BJ (cell line): ENCODE measurements at regions not wholly inside any gene's neighbourhood (a gene's known extent, or its start where the extent isn't known, plus 50 kb on each side); places are given as distances from the start of the nearest gene placed in this dataset.

Experiments used
- CTCF ChIA-PET: fragments of 350-600 bp; formaldehyde crosslinking; extraction: SDS; loops from one replicate; lab custom pipeline; 2021; ENCODE audit warnings: antibody characterized with exemption, inconsistent platforms; lab: Yijun Ruan, JAX
- POLR2A ChIA-PET: fragments of 300-600 bp; sonication (Branson Sonifier 250); formaldehyde crosslinking; extraction: SDS; loops from one replicate; lab custom pipeline; 2021; ENCODE audit warnings: antibody characterized with exemption; lab: Charles Lee
- DNase-seq: peaks from one replicate; pipeline ENCODE4 v3.0.0-alpha.2; 2011; ENCODE audit warnings: low read depth
- H3K27me3 ChIP-seq: 2 replicates; pipeline ENCODE4 v1.6.0; 2011; ENCODE audit warnings: low read length; ENCODE audit not compliant: control insufficient read depth, insufficient read depth
- H3K36me3 ChIP-seq: 2 replicates; pipeline ENCODE4 v1.5.1; 2011; ENCODE audit warnings: low read length; ENCODE audit not compliant: control insufficient read depth, insufficient read depth
- H3K4me3 ChIP-seq: 2 replicates; pipeline ENCODE4 v1.5.1; 2011; ENCODE audit warnings: low read depth, mild to moderate bottlenecking, control low read depth, low read length
- TF ChIP-seq, protein P1 (sequence below): IDR thresholded peaks from 2 replicates; pipeline ENCODE4 v1.5.1; 2011; ENCODE audit warnings: low read depth, mild to moderate bottlenecking, control low read depth, inconsistent platforms, low read length, moderate library complexity; ENCODE audit not compliant: insufficient read depth

DNA sequence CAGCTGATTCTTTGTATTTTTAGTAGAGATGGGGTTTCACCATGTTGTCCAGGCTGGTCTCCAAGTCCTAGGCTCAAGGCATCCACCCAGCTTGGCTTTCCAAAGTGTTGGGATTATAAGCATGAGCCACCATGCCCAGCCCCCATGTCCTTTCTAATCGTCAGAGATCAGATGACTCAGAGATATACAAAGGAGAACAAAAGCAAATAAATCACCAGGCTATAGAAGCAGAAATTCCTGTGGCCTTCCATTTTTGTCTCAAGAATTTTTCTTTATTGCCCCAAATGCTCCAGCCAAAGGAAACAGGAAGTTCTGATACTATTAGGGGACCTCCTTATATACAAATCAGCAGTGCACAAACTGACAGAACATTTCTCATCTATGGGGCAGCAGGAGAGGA is 207.8 kb downstream of the RFC3 start:
- H3K27me3 ChIP-seq: no peaks in the 10 kb centered on the region
- no peak overlapping the region for H3K4me3 ChIP-seq
- TF ChIP-seq, protein P1, sequence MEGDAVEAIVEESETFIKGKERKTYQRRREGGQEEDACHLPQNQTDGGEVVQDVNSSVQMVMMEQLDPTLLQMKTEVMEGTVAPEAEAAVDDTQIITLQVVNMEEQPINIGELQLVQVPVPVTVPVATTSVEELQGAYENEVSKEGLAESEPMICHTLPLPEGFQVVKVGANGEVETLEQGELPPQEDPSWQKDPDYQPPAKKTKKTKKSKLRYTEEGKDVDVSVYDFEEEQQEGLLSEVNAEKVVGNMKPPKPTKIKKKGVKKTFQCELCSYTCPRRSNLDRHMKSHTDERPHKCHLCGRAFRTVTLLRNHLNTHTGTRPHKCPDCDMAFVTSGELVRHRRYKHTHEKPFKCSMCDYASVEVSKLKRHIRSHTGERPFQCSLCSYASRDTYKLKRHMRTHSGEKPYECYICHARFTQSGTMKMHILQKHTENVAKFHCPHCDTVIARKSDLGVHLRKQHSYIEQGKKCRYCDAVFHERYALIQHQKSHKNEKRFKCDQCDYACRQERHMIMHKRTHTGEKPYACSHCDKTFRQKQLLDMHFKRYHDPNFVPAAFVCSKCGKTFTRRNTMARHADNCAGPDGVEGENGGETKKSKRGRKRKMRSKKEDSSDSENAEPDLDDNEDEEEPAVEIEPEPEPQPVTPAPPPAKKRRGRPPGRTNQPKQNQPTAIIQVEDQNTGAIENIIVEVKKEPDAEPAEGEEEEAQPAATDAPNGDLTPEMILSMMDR: no peak
- peak; percentile 16 for DNase-seq
- POLR2A ChIA-PET: interaction anchor here (0.6 kb wide), 1 partner anchor 21 kb away, joined by 3 read pairs; no protein-coding TSS in a partner anchor
- CTCF ChIA-PET: no interaction called here
- H3K36me3 ChIP-seq: no peaks in the 10 kb centered on the region

DNA sequence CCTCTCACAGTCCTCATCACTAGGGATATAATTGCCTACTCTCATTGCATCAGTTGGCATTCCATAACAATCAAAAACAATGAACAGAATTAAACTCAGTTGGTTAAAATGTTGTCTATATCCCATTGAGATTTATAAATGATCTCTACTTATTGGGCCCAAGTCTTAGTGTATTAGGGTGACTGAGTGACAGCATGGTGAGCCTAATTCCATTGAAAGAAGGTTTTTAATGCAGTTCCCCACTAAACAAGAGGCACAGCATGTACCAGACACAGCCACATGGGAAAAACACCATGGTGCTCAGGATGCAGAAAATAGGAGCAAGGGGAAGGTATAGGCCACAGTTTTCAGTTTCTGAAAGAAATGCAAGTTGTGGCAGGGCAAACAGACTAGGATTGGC is 208.4 kb downstream of the RFC3 start:
- no peak for DNase-seq
- CTCF ChIA-PET: no interaction called here

DNA sequence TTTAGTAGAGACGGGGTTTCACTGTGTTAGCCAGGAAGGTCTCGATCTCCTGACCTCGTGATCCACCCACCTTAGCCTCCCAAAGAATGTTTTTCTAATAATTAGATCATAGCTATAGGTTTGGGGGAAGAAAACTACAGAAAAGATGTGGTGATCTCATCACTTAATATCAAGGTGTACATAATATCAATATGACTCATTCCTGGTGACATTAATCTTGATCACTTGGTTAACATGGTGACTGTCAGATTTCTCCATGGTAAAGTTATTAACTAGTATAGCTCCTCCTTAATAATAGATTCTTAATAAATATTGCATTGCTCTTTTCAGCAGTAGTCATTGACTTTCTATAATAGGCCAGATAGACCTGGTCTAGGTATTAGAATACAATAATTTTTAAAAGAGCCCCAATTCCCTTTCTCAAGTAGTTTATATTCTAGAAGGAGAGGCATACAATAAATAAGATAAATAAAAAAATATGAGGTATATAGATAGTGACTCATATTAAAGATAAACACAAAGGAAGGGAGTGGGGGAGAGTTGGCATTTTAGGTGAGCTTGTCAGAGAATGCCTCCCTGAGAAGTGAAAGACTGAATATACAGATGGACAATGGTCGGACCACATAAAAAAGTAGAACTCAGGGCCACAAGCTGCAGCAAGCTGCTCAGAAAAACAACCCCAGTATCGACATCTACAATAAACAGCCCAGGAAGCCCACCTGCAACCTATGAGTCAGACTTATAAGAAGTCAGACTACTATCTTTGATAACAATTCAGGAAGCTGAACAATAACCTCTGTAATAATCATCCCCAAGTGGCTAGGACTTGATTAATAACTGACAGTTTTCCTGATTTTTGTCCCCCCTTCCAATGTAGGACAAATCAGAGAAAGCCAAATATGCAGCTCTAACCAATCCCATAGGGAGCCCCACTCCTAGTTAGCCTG is 210.8 kb downstream of the RFC3 start:
- H3K36me3 ChIP-seq: no peaks in the 10 kb centered on the region
- no peaks in the 10 kb centered on the region for H3K27me3 ChIP-seq
- TF ChIP-seq, protein P1: no peak
- no peak overlapping the region for H3K4me3 ChIP-seq
- ChIA-PET CTCF (interaction anchor here (1.5 kb wide), 2 partner anchors 9 to 12 kb away, joined by 3 to 5 read pairs; no protein-coding TSS in a partner anchor), POLR2A (no interaction called here)
- DNase-seq: no peak

More for the DNA sequence above, 208.4 kb downstream of the RFC3 start:
- POLR2A ChIA-PET: no interaction called here
- Histone ChIP-seq H3K36me3 (no peaks in the 10 kb centered on the region), H3K27me3 (no peaks in the 10 kb centered on the region), H3K4me3 (no peak overlapping the region)
- TF ChIP-seq, protein P1: no peak

DNA sequence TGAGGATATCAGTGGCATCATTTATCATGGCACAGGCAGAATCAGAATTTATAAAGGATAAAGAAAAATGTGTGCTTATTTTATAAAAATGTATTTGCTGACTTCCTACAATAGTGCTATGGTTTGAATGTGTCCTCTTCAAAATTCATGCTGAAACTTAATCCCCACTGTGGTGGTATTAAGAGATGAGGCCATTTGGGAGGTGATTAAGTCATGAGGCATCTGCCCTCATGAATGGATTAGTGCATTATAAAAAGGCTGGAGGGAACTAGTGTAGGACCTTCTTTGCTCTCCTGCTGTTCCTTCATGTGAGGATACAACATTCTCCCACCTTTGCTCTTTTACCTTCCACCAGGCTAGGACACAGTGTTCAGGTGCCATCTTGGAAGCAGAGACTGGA is 212.8 kb downstream of the RFC3 start:
- TF ChIP-seq, protein P1: no peak
- Histone ChIP-seq H3K4me3 (no peak overlapping the region), H3K36me3 (no peaks in the 10 kb centered on the region), H3K27me3 (no peaks in the 10 kb centered on the region)
- ChIA-PET POLR2A (no interaction called here), CTCF (no interaction called here)
- no peak for DNase-seq

DNA sequence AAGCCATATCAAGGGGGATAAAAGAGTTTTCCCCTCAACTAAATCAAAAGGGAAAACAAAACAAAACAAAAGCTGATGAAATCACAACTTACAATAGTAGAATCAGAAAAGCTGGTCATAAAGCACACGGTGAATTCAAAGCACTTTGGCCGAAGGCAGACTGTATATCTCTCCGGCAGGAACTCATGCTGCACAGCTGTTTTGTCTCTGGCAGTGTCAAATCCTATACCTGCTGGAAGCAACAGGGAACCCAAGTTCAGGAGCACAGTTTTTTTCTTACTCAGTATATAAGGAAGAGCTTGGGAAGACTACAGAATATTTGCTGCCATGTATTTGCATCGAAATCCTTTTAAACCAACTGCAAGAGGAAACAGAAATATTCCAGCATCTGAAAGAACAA is 213.7 kb downstream of the RFC3 start:
- ChIA-PET CTCF (no interaction called here), POLR2A (no interaction called here)
- no peaks in the 10 kb centered on the region for H3K27me3 ChIP-seq
- no peaks in the 10 kb centered on the region for H3K36me3 ChIP-seq
- no peak overlapping the region for H3K4me3 ChIP-seq
- TF ChIP-seq, protein P1: no peak
- DNase-seq: no peak
